K562 (cell line): ENCODE measurements at regions not wholly inside any gene's neighbourhood (a gene's known extent, or its start where the extent isn't known, plus 50 kb on each side); places are given as distances from the start of the nearest gene placed in this dataset.

Source experiments
- ATAC-seq: fragments of 200-7000 bp; cut with Tn5 transposase; 3 replicates; pipeline ENCODE4 v1.9.1; 2020; ENCODE audit warnings: moderate library complexity
- BruUV-seq: library from RNA; stranded (reverse); fragments of 400-500 nt; replicated peaks from 2 replicates; lab custom pipeline; 2021; lab: Mats Ljungman, UMichigan
- CTCF ChIA-PET: fragments of 300-600 bp; formaldehyde crosslinking; extraction: SDS; loops from one replicate; lab custom pipeline; 2021; ENCODE audit warnings: low intra/inter-chr PET ratio; lab: Yijun Ruan, JAX
- POLR2A ChIA-PET: fragments of 300-600, 350-650 bp; sonication (Branson Sonifier 250); formaldehyde crosslinking; extraction: SDS; loops from one replicate; lab custom pipeline; 2021; ENCODE audit warnings: antibody characterized with exemption, inconsistent platforms; lab: Yijun Ruan, JAX
- DNase-seq, 4 experiments: peaks; one replicate each; pipeline versions ENCODE4 v3.0.0 to v3.0.0-alpha.2; 2011 to 2018; ENCODE audit warnings: low spot score in 3 of 4, mixed read lengths in 3 of 4; ENCODE audit errors: extremely low read depth in 1 of 4
- FAIRE-seq: peaks from 2 replicates; lab custom pipeline; 2011; peaks lifted over from hg19 to GRCh38; lab: Jason Lieb, UNC
- H2AFZ ChIP-seq: 2 replicates; pipeline ENCODE4 v1.6.0; 2011; ENCODE audit warnings: low read depth, low read length, control low read depth, inconsistent platforms
- H3K27ac ChIP-seq: fragments of 200-600 bp; 3 replicates; pipeline ENCODE4 v1.8.0; 2011; ENCODE audit warnings: low read depth, mild to moderate bottlenecking, control low read depth, inconsistent platforms, low read length, moderate library complexity, mixed read lengths; ENCODE audit errors: extremely low read depth
- H3K27me3 ChIP-seq, 2 experiments: fragments of 300-600 bp in 1 of 2; 2 replicates in 1 of 2; 3 replicates in 1 of 2; pipeline versions ENCODE4 v1.6.0 to v1.8.0; 2011; ENCODE audit warnings: inconsistent platforms in 2 of 2, low read length in 2 of 2, mild to moderate bottlenecking in 1 of 2, mixed read lengths in 1 of 2, moderate library complexity in 1 of 2; ENCODE audit not compliant: control insufficient read depth in 2 of 2, insufficient read depth in 2 of 2
- H3K36me3 ChIP-seq: fragments of 300-600 bp; 3 replicates; pipeline ENCODE4 v1.8.0; 2011; ENCODE audit warnings: mild to moderate bottlenecking, low read length, inconsistent platforms; ENCODE audit not compliant: control insufficient read depth, insufficient read depth
- H3K4me1 ChIP-seq, 2 experiments: fragments of 200-600 bp in 1 of 2; replicated peaks in 1 of 2; 2 replicates in 1 of 2; 3 replicates in 1 of 2; pipeline versions ENCODE4 v1.5.1 to v1.8.0; 2011; ENCODE audit warnings: inconsistent platforms in 2 of 2, low read length in 2 of 2, mild to moderate bottlenecking in 1 of 2, mixed read lengths in 1 of 2, moderate library complexity in 1 of 2; ENCODE audit not compliant: control insufficient read depth in 2 of 2, insufficient read depth in 2 of 2
- H3K4me2 ChIP-seq: 2 replicates; pipeline ENCODE4 v1.6.1; 2011; ENCODE audit warnings: low read length, control low read depth, inconsistent platforms, mixed read lengths; ENCODE audit not compliant: insufficient read depth
- H3K4me3 ChIP-seq: fragments of 200-600 bp; sonication (generic), shearing (Covaris generic); 2 replicates; pipeline ENCODE4 v1.5.1; 2016; ENCODE audit warnings: control low read depth, inconsistent platforms
- H3K79me2 ChIP-seq: fragments of 200-600 bp; 3 replicates; pipeline ENCODE4 v1.8.0; 2011; ENCODE audit warnings: low read length, inconsistent platforms; ENCODE audit not compliant: control insufficient read depth, insufficient read depth
- H3K9ac ChIP-seq, 2 experiments: 2 replicates each; pipeline versions ENCODE4 v1.6.0 to v1.6.1; 2011; ENCODE audit warnings: low read depth in 2 of 2, low read length in 2 of 2, control low read depth in 1 of 2, inconsistent platforms in 1 of 2, mild to moderate bottlenecking in 1 of 2, mixed read lengths in 1 of 2; ENCODE audit not compliant: insufficient read depth in 1 of 2
- H3K9me1 ChIP-seq: one replicate; pipeline ENCODE4 v1.6.0; 2011; ENCODE audit warnings: inconsistent platforms, mild to moderate bottlenecking, low read length, moderate library complexity; ENCODE audit not compliant: control insufficient read depth, insufficient read depth
- H3K9me3 ChIP-seq: replicated peaks from 2 replicates; pipeline ENCODE4 v1.5.1; 2011; ENCODE audit warnings: low read depth, low read length, inconsistent platforms; ENCODE audit not compliant: control insufficient read depth, insufficient read depth
- H4K20me1 ChIP-seq: replicated peaks from 2 replicates; pipeline ENCODE4 v1.6.1; 2011; ENCODE audit warnings: low read length, inconsistent platforms, mixed read lengths; ENCODE audit not compliant: control insufficient read depth, insufficient read depth
- ARNT ChIP-seq, 2 experiments: fragments of 450-650 bp; IDR thresholded peaks; 2 replicates each; pipeline ENCODE4 v1.6.1; 2016; ENCODE audit warnings: mild to moderate bottlenecking in 1 of 2
- ATF1 ChIP-seq, 2 experiments: fragments of 450-650 bp in 1 of 2; IDR thresholded peaks; 2 replicates each; pipeline ENCODE4 v1.6.1; 2016; ENCODE audit warnings: missing compliant biosample characterization in 1 of 2, missing genetic modification characterization in 1 of 2
- KLF6 ChIP-seq: fragments of 250-450 bp; sonication (Bioruptor Pico); IDR thresholded peaks from 2 replicates; pipeline ENCODE4 v1.4.0; 2020; ENCODE audit warnings: mild to moderate bottlenecking, moderate library complexity, borderline replicate concordance
- SRSF7 ChIP-seq: fragments of 200-400 bp; formaldehyde crosslinking; optimal IDR thresholded peaks from 2 replicates; pipeline ENCODE3; 2017; ENCODE audit warnings: mild to moderate bottlenecking, low read depth, low read length
- ZSCAN29 ChIP-seq: fragments of 450-650 bp; IDR thresholded peaks from 2 replicates; pipeline ENCODE4 v1.6.1; 2017
- WGBS: fragments of 100-300 bp; shearing (Covaris generic); methylation state at CpG from one replicate; pipeline ENCODE4 v1.1.6; 2016; ENCODE audit warnings: low coverage, mixed read lengths; ENCODE audit not compliant: insufficient coverage; ENCODE audit errors: missing lambda C conversion rate; 5-methylcytosine and 5-hydroxymethylcytosine counted together
- in situ Hi-C: fragments of 300-500 bp; cut with MboI; formaldehyde crosslinking; loops from 4 replicates; pipeline ENCODE4 v1.15.0; 2018; ENCODE audit warnings: inconsistent platforms, mixed read lengths
- intact Hi-C: fragments of 100-400 bp; cut with micrococcal nuclease; formaldehyde crosslinking; loops from 2 replicates; pipeline ENCODE4 v1.14.2; 2022
- TF ChIP-seq, protein P1 (sequence below): fragments of 200-400 bp; formaldehyde crosslinking; IDR thresholded peaks from 2 replicates; pipeline ENCODE4 v1.6.1; 2017; ENCODE audit warnings: mild to moderate bottlenecking, low read depth, low read length, moderate library complexity
- TF ChIP-seq, protein P2 (sequence below): sonication (generic); formaldehyde crosslinking; IDR thresholded peaks from 2 replicates; pipeline ENCODE4 v1.8.1; 2023; ENCODE audit warnings: mild to moderate bottlenecking, missing genetic modification reagents, moderate library complexity
- TF ChIP-seq, protein P3 (sequence below), 2 experiments: fragments of 450-650 bp in 1 of 2; IDR thresholded peaks; 2 replicates each; pipeline ENCODE4 v1.6.1; 2011 to 2017; ENCODE audit warnings: low read depth in 2 of 2, antibody characterized with exemption in 1 of 2, borderline replicate concordance in 1 of 2, low read length in 1 of 2, mild to moderate bottlenecking in 1 of 2, mixed read lengths in 1 of 2; ENCODE audit not compliant: control insufficient read depth in 1 of 2
- TF ChIP-seq, protein P4 (sequence below): sonication (generic); formaldehyde crosslinking; IDR thresholded peaks from 2 replicates; pipeline ENCODE4 v1.8.0; 2023; ENCODE audit warnings: mild to moderate bottlenecking, missing genetic modification reagents
- TF ChIP-seq, protein P5 (sequence below): fragments of 450-650 bp; formaldehyde crosslinking; conservative IDR thresholded peaks from 2 replicates; pipeline ENCODE4 v1.4.0; 2022; ENCODE audit warnings: mild to moderate bottlenecking, missing genetic modification characterization

DNA sequence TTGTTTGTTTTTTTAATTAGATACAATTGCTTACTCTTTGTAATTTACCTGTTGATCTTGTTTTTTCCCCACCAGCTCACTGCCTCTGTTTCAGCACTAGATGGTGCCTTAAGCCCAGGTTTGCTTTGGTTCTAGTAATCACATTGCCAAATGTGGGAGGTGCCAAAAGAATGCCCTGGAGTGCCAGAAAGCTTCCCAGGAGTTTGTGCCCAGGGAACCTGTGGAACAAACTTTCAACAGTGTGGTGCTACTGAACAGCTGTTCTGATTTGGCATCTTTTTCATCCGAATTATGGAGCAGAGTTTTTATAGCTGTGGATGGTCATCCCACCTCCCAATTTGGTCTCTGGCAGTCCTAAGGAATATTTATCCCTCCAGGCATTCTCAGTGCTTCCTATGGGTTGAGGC is 1000.7 kb downstream of the STIM2 start:
- Histone ChIP-seq H3K27ac (no peak overlapping the region), H3K4me3 (no peak overlapping the region), H3K4me2 (no peak overlapping the region), H3K9ac (no peak overlapping the region), H3K27me3 (no peaks in the 10 kb centered on the region), H2AFZ (no peak overlapping the region), H3K9me3 (no peaks in the 10 kb centered on the region), H3K79me2 (no peaks in the 10 kb centered on the region), H3K36me3 (no peaks in the 10 kb centered on the region), H3K4me1 (no peaks in the 10 kb centered on the region), H4K20me1 (no peaks in the 10 kb centered on the region), H3K9me1 (no peaks in the 10 kb centered on the region)
- DNase-seq (no peak), ATAC-seq (no peak), FAIRE-seq (no peak)
- WGBS: 0% methylated on average over 1 of the region's 1 CpG
- ChIA-PET POLR2A (no interaction called here), CTCF (no interaction called here)
- BruUV-seq: no TSS peak
- in situ Hi-C loops: no loop called here
- intact Hi-C loops: no loop called here
- TF ChIP-seq, protein P1, sequence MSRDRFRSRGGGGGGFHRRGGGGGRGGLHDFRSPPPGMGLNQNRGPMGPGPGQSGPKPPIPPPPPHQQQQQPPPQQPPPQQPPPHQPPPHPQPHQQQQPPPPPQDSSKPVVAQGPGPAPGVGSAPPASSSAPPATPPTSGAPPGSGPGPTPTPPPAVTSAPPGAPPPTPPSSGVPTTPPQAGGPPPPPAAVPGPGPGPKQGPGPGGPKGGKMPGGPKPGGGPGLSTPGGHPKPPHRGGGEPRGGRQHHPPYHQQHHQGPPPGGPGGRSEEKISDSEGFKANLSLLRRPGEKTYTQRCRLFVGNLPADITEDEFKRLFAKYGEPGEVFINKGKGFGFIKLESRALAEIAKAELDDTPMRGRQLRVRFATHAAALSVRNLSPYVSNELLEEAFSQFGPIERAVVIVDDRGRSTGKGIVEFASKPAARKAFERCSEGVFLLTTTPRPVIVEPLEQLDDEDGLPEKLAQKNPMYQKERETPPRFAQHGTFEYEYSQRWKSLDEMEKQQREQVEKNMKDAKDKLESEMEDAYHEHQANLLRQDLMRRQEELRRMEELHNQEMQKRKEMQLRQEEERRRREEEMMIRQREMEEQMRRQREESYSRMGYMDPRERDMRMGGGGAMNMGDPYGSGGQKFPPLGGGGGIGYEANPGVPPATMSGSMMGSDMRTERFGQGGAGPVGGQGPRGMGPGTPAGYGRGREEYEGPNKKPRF: no peak
- TF ChIP-seq ZSCAN29 (no peak), KLF6 (CRISPR knock-in tag) (no peak), ARNT (IDR thresholded peaks at IDR 0.05) (no peak), ATF1 (CRISPR knock-in tag; IDR thresholded peaks at IDR 0.05) (no peak), ATF1 (tag; IDR thresholded peaks at IDR 0.05) (no peak), SRSF7 (no peak)
- TF ChIP-seq, protein P2, sequence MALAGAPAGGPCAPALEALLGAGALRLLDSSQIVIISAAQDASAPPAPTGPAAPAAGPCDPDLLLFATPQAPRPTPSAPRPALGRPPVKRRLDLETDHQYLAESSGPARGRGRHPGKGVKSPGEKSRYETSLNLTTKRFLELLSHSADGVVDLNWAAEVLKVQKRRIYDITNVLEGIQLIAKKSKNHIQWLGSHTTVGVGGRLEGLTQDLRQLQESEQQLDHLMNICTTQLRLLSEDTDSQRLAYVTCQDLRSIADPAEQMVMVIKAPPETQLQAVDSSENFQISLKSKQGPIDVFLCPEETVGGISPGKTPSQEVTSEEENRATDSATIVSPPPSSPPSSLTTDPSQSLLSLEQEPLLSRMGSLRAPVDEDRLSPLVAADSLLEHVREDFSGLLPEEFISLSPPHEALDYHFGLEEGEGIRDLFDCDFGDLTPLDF (CRISPR knock-in tag): no peak
- TF ChIP-seq, protein P3, sequence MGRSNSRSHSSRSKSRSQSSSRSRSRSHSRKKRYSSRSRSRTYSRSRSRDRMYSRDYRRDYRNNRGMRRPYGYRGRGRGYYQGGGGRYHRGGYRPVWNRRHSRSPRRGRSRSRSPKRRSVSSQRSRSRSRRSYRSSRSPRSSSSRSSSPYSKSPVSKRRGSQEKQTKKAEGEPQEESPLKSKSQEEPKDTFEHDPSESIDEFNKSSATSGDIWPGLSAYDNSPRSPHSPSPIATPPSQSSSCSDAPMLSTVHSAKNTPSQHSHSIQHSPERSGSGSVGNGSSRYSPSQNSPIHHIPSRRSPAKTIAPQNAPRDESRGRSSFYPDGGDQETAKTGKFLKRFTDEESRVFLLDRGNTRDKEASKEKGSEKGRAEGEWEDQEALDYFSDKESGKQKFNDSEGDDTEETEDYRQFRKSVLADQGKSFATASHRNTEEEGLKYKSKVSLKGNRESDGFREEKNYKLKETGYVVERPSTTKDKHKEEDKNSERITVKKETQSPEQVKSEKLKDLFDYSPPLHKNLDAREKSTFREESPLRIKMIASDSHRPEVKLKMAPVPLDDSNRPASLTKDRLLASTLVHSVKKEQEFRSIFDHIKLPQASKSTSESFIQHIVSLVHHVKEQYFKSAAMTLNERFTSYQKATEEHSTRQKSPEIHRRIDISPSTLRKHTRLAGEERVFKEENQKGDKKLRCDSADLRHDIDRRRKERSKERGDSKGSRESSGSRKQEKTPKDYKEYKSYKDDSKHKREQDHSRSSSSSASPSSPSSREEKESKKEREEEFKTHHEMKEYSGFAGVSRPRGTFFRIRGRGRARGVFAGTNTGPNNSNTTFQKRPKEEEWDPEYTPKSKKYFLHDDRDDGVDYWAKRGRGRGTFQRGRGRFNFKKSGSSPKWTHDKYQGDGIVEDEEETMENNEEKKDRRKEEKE (IDR thresholded peaks at IDR 0.05; ENCODE audit: borderline replicate concordance in 1 of 2, control insufficient read depth in 1 of 2, low read depth in 2 of 2, low read length in 1 of 2): no peak
- TF ChIP-seq, protein P4, sequence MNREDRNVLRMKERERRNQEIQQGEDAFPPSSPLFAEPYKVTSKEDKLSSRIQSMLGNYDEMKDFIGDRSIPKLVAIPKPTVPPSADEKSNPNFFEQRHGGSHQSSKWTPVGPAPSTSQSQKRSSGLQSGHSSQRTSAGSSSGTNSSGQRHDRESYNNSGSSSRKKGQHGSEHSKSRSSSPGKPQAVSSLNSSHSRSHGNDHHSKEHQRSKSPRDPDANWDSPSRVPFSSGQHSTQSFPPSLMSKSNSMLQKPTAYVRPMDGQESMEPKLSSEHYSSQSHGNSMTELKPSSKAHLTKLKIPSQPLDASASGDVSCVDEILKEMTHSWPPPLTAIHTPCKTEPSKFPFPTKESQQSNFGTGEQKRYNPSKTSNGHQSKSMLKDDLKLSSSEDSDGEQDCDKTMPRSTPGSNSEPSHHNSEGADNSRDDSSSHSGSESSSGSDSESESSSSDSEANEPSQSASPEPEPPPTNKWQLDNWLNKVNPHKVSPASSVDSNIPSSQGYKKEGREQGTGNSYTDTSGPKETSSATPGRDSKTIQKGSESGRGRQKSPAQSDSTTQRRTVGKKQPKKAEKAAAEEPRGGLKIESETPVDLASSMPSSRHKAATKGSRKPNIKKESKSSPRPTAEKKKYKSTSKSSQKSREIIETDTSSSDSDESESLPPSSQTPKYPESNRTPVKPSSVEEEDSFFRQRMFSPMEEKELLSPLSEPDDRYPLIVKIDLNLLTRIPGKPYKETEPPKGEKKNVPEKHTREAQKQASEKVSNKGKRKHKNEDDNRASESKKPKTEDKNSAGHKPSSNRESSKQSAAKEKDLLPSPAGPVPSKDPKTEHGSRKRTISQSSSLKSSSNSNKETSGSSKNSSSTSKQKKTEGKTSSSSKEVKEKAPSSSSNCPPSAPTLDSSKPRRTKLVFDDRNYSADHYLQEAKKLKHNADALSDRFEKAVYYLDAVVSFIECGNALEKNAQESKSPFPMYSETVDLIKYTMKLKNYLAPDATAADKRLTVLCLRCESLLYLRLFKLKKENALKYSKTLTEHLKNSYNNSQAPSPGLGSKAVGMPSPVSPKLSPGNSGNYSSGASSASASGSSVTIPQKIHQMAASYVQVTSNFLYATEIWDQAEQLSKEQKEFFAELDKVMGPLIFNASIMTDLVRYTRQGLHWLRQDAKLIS (CRISPR knock-in tag): no peak
- TF ChIP-seq, protein P5, sequence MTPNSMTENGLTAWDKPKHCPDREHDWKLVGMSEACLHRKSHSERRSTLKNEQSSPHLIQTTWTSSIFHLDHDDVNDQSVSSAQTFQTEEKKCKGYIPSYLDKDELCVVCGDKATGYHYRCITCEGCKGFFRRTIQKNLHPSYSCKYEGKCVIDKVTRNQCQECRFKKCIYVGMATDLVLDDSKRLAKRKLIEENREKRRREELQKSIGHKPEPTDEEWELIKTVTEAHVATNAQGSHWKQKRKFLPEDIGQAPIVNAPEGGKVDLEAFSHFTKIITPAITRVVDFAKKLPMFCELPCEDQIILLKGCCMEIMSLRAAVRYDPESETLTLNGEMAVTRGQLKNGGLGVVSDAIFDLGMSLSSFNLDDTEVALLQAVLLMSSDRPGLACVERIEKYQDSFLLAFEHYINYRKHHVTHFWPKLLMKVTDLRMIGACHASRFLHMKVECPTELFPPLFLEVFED (CRISPR knock-in tag): no peak
